HEK293T (cell line): ENCODE measurements at regions not wholly inside any gene's neighbourhood (a gene's known extent, or its start where the extent isn't known, plus 50 kb on each side); places are given as distances from the start of the nearest gene placed in this dataset.

Experiments
- BHLHE40 ChIP-seq: fragments of 450-650 bp; IDR thresholded peaks from 2 replicates; pipeline ENCODE4 v1.6.1; 2016; ENCODE audit warnings: mild to moderate bottlenecking, moderate library complexity, borderline replicate concordance
- ELF4 ChIP-seq: fragments of 450-650 bp; IDR thresholded peaks from 2 replicates; pipeline ENCODE4 v1.6.1; 2017; ENCODE audit warnings: antibody characterized with exemption
- FOXA1 ChIP-seq: fragments of 450-650 bp; IDR thresholded peaks from 2 replicates; pipeline ENCODE4 v1.6.1; 2016; ENCODE audit warnings: mild to moderate bottlenecking
- FOXM1 ChIP-seq: fragments of 450-650 bp; IDR thresholded peaks from 2 replicates; pipeline ENCODE4 v1.6.1; 2017; ENCODE audit warnings: mild to moderate bottlenecking, borderline replicate concordance
- NFRKB ChIP-seq: fragments of 450-650 bp; IDR thresholded peaks from 2 replicates; pipeline ENCODE4 v1.6.1; 2016; ENCODE audit warnings: mild to moderate bottlenecking, moderate library complexity
- SP1 ChIP-seq: fragments of 450-650 bp; IDR thresholded peaks from 2 replicates; pipeline ENCODE4 v1.6.1; 2017
- SUZ12 ChIP-seq: fragments of 450-650 bp; IDR thresholded peaks from 2 replicates; pipeline ENCODE4 v1.6.1; 2016; ENCODE audit warnings: mild to moderate bottlenecking
- TF ChIP-seq, protein P1 (sequence below): fragments of 450-650 bp; IDR thresholded peaks from 2 replicates; pipeline ENCODE4 v1.6.1; 2016

DNA sequence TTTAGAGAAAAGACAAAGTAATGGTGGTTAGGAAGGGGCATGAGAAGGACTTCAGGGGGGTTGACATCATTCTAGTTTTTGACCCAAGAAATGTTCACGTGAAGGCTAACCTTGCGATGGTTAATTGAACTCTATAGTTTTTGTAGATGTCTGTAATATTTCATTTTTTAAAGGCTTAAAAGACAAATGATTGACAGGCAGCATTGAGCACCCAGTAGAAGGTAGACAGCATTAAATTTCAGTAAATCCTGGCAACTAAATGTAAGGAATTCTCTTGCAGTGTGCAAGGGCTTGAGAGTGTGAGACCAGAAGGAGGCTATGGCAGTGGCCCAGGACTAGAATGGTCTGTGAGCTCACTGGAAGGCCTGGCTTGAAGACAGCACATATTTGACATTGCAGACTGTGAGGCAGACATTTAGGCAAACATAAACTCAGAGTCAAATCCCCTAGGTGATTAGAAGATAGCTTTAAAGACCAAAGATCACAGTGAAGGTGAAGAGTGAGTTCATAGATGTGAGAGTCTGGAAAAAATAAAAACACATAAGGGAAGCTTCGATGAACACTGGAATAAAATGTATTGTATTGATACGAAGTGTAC is 100.1 kb upstream of the MAP4K4 start:
- TF ChIP-seq FOXA1: no peak
- TF ChIP-seq SUZ12: no peak
- no peak for TF ChIP-seq SP1
- TF ChIP-seq, protein P1, sequence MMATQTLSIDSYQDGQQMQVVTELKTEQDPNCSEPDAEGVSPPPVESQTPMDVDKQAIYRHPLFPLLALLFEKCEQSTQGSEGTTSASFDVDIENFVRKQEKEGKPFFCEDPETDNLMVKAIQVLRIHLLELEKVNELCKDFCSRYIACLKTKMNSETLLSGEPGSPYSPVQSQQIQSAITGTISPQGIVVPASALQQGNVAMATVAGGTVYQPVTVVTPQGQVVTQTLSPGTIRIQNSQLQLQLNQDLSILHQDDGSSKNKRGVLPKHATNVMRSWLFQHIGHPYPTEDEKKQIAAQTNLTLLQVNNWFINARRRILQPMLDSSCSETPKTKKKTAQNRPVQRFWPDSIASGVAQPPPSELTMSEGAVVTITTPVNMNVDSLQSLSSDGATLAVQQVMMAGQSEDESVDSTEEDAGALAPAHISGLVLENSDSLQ: peak; percentile 75
- no peak for TF ChIP-seq BHLHE40
- TF ChIP-seq ELF4: no peak
- no peak for TF ChIP-seq FOXM1
- no peak for TF ChIP-seq NFRKB
